Kidney glomerular epithelial cell (primary cell): ENCODE measurements at regions not wholly inside any gene's neighbourhood (a gene's known extent, or its start where the extent isn't known, plus 50 kb on each side); places are given as distances from the start of the nearest gene placed in this dataset.

ENCODE experiments used
- DNase-seq: peaks from one replicate; lab custom pipeline; 2025; lab: John Stamatoyannopoulos, UW

DNA sequence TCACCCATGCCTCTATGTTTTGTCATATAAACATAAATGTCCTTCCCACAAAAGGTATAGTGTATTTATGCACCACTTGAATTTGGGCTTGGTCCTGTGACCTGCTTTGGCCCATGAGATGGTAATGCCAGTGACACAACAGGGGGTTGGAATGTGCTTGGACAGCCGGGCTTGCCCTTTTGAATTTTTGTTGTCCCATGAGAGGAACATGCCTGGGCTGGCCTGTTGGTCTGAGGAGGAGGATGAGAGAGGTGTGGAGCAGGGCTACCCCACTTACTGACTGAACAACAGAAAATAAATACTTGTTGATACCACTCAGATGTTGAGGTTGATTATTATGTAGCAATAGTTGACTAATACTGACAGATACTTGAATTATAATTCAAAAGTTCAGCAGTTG lies 63.2 kb upstream of the TCF4 start:
- no peak for DNase-seq

DNA sequence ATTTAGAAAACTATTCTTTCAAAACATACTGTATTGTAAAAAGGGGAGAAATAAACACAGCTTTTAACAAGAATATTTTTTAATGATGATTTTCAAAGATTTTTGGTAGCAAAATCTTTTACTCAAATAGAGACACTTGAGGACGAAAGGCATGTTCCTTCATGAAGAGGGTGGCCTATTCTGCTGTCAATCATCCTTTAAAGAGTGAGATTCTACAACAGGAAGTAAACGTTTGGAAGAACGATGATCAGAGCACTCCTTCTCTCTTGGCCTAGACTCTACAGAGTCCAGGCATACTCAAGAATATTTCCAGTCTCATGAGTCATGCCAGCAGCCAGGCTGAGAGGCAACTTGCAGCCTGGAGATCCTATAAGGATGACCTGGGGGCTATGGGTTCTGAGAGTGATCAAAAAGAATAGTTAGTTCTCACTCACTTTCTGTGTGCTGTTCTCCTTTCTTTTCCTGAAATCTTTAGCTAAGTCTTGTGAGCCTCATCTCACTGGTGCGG lies 62.4 kb upstream of the TCF4 start:
- DNase-seq = no peak

DNA sequence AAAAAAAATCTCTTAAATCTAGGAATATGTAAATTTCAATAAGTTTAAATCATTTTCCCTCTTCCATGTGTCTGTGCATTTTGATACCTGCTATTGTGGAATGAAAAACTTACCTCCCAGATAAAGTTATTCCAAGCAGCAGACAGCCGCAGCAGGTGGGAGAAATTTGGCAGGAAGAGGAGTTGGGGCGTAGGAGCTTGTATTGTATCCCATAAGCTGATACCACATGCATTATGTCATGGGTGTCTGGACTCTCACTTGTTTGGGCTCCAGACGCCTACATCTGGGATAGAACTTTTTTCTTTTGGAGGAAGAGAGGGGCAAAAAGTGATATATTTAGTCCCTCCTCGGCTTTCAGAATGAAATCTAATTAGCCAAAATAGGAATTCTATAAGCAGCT lies 59.3 kb upstream of the TCF4 start:
- DNase-seq = no peak

DNA sequence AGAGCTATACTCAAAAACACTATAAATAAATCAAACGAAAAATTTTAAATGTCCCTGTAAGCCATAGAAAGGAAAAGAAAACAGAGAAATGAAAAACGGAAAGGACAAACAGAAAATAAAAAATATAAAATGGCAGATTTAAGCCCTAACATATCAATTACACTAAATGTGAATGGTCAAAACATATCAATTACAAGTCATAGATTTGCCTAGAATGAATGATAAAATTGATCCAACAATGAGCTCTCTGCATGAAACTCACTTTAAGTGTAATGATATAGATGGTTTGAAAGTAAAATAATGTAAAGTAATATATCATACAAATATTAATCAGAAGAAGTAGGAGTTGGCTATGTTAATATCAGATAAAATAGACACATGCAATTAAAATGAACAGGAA lies 54.2 kb upstream of the TCF4 start:
- DNase-seq = no peak

DNA sequence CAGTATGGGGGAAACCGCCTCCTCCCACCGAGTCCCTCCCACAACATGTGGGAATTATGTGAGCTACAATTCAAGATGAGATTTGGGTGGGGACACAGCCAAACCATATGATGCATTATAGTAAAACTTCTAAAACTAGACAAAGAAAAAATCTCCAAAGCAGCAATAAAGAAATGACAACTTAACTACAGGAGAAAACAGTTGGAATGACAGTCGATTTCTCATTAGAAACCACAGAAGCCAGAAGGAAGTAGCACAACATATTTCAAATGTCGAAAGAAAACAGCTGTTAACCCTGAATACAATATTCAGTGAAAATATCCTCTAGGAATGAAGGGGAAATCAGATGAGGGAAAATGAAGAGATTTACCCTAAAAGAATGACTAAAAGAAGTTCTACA lies 53.5 kb upstream of the TCF4 start:
- DNase-seq = no peak
